Activated CD8-positive, alpha-beta memory T cell treated with anti-CD3 and anti-CD28 coated beads for 36 hours (primary cell): ENCODE measurements at regions not wholly inside any gene's neighbourhood (a gene's known extent, or its start where the extent isn't known, plus 50 kb on each side); places are given as distances from the start of the nearest gene placed in this dataset.

Experiments
- CTCF ChIA-PET: fragments of 350-600 bp; sonication (Branson Sonifier 250); formaldehyde crosslinking; loops from one replicate; lab custom pipeline; 2021; ENCODE audit warnings: antibody characterized with exemption; lab: Charles Lee
- POLR2A ChIA-PET: fragments of 350-600 bp; sonication (Branson Sonifier 250); formaldehyde crosslinking; loops from one replicate; lab custom pipeline; 2021; ENCODE audit warnings: antibody characterized with exemption; lab: Charles Lee

GRCh38 chr21:24115141-24115540, 1492.1 kb downstream of the MRPL39 start:
- ChIA-PET POLR2A (no interaction called here), CTCF (no interaction called here)

- ChIA-PET POLR2A (no interaction called here), CTCF (no interaction called here)
These were observed 1495.3 kb downstream of the MRPL39 start for GRCh38 chr21:24112020-24112419.

- ChIA-PET CTCF (no interaction called here), POLR2A (no interaction called here)
These were observed 1496.4 kb downstream of the MRPL39 start for GRCh38 chr21:24110846-24111245.

GRCh38 chr21:24097181-24097580, 1510.1 kb downstream of the MRPL39 start:
- POLR2A ChIA-PET, result no interaction called here
- CTCF ChIA-PET, result interaction anchor here (0.9 kb wide), 1 partner anchor 14 kb away, joined by 5 read pairs; no protein-coding TSS in a partner anchor

GRCh38 chr21:24096651-24097050, 1510.6 kb downstream of the MRPL39 start:
- CTCF ChIA-PET, result interaction anchor here (0.9 kb wide), 1 partner anchor 14 kb away, joined by 5 read pairs; no protein-coding TSS in a partner anchor
- POLR2A ChIA-PET, result no interaction called here

- ChIA-PET POLR2A (no interaction called here), CTCF (no interaction called here)
These were observed 1514.2 kb downstream of the MRPL39 start for GRCh38 chr21:24093032-24093431.

GRCh38 chr21:24076179-24076578, 1531.1 kb downstream of the MRPL39 start:
- ChIA-PET CTCF (no interaction called here), POLR2A (no interaction called here)

- CTCF ChIA-PET, result no interaction called here
- POLR2A ChIA-PET, result no interaction called here
These were observed 1551.6 kb downstream of the MRPL39 start for GRCh38 chr21:24055696-24056095.

- POLR2A ChIA-PET, result no interaction called here
These were observed 1557.0 kb downstream of the MRPL39 start for GRCh38 chr21:24050231-24050630.

GRCh38 chr21:24046829-24047443, 1560.3 kb downstream of the MRPL39 start:
- ChIA-PET CTCF (no interaction called here), POLR2A (no interaction called here)

More at GRCh38 chr21:24050231-24050630, 1557.0 kb downstream of the MRPL39 start:
- CTCF ChIA-PET, result no interaction called here

- POLR2A ChIA-PET, result no interaction called here
- CTCF ChIA-PET, result interaction anchor here (0.6 kb wide), 1 partner anchor 1262 kb away, joined by 3 read pairs; no protein-coding TSS in a partner anchor
These were observed 1561.5 kb downstream of the MRPL39 start for GRCh38 chr21:24045775-24046215.

- POLR2A ChIA-PET, result no interaction called here
- CTCF ChIA-PET, result interaction anchor here (0.6 kb wide), 1 partner anchor 1262 kb away, joined by 3 read pairs; no protein-coding TSS in a partner anchor
These were observed 1561.9 kb downstream of the MRPL39 start for GRCh38 chr21:24045373-24045772.

GRCh38 chr21:24042687-24043086, 1564.6 kb downstream of the MRPL39 start:
- ChIA-PET CTCF (no interaction called here), POLR2A (no interaction called here)

- ChIA-PET CTCF (no interaction called here), POLR2A (no interaction called here)
These were observed 1574.5 kb downstream of the MRPL39 start for GRCh38 chr21:24032709-24033232.

GRCh38 chr21:24027396-24027795, 1579.9 kb downstream of the MRPL39 start:
- POLR2A ChIA-PET, result no interaction called here
- CTCF ChIA-PET, result no interaction called here

GRCh38 chr21:24025101-24025500, 1582.2 kb downstream of the MRPL39 start:
- ChIA-PET CTCF (no interaction called here), POLR2A (no interaction called here)

GRCh38 chr21:24023936-24024335, 1583.3 kb downstream of the MRPL39 start:
- ChIA-PET CTCF (no interaction called here), POLR2A (no interaction called here)

- CTCF ChIA-PET, result no interaction called here
- POLR2A ChIA-PET, result no interaction called here
These were observed 1583.9 kb downstream of the MRPL39 start for GRCh38 chr21:24023402-24023801.

- CTCF ChIA-PET, result no interaction called here
- POLR2A ChIA-PET, result no interaction called here
These were observed 1592.9 kb downstream of the MRPL39 start for GRCh38 chr21:24014381-24014780.

- ChIA-PET CTCF (no interaction called here), POLR2A (no interaction called here)
These were observed 1596.2 kb downstream of the MRPL39 start for GRCh38 chr21:24011087-24011486.

GRCh38 chr21:24007592-24007991, 1599.7 kb downstream of the MRPL39 start:
- ChIA-PET POLR2A (no interaction called here), CTCF (no interaction called here)
